Thoracic aorta (tissue), 2 donors: ENCODE measurements at regions not wholly inside any gene's neighbourhood (a gene's known extent, or its start where the extent isn't known, plus 50 kb on each side); places are given as distances from the start of the nearest gene placed in this dataset.

Experiments
- ATAC-seq: fragments of 150-250 bp; one replicate; pipeline ENCODE4 v1.8.0; 2017; ENCODE audit warnings: low read depth; ENCODE audit not compliant: insufficient number of reproducible peaks, low FRiP score
- DNase-seq: peaks from one replicate; pipeline ENCODE4 v3.0.0-alpha.2; 2020; ENCODE audit warnings: low spot score
- H3K27ac ChIP-seq, 2 donors: fragments of 200-600 bp; sonication (generic); 1 replicate in 1 of 2; 2 replicates in 1 of 2; pipeline ENCODE4 v1.5.1; 2016; ENCODE audit warnings: mild to moderate bottlenecking in 2 of 2, moderate library complexity in 2 of 2
- H3K27me3 ChIP-seq: fragments of 200-600 bp; sonication (generic); replicated peaks from 2 replicates; pipeline ENCODE4 v1.6.0; 2016; ENCODE audit warnings: mild to moderate bottlenecking; ENCODE audit not compliant: insufficient read depth
- H3K36me3 ChIP-seq: fragments of 200-600 bp; sonication (generic); one replicate; pipeline ENCODE4 v1.5.1; 2016
- H3K4me1 ChIP-seq, 2 donors: fragments of 200-600 bp; sonication (generic); 1 replicate in 1 of 2; 2 replicates in 1 of 2; pipeline versions ENCODE4 v1.5.1 to v1.6.0; 2016; ENCODE audit warnings: low read depth in 2 of 2, mild to moderate bottlenecking in 1 of 2; ENCODE audit not compliant: control insufficient read depth in 1 of 2
- H3K4me3 ChIP-seq: fragments of 200-600 bp; sonication (generic); 2 replicates; pipeline ENCODE4 v1.5.1; 2016; ENCODE audit warnings: mild to moderate bottlenecking
- H3K9me3 ChIP-seq: fragments of 200-600 bp; sonication (generic); 2 replicates; pipeline ENCODE4 v1.5.1; 2016
- CTCF ChIP-seq: fragments of 200-600 bp; sonication (generic); IDR thresholded peaks from one replicate; pipeline ENCODE4 v1.5.1; 2019; ENCODE audit warnings: antibody characterized with exemption

GRCh38 chr1:34488080-34488708 lies 266.7 kb upstream of the GJB5 start:
- H3K27me3 ChIP-seq, result no peaks in the 10 kb centered on the region
- TF ChIP-seq CTCF, result no peak
- no peaks in the 10 kb centered on the region for H3K36me3 ChIP-seq
- no peak for DNase-seq
- no peaks in the 10 kb centered on the region for H3K4me1 ChIP-seq
- H3K27ac ChIP-seq, result no peak overlapping the region
- H3K9me3 ChIP-seq, result peaks cover 12% of the 10 kb centered on the region
- no peak overlapping the region for H3K4me3 ChIP-seq
- no peak for ATAC-seq

GRCh38 chr1:34500451-34500850 lies 254.4 kb upstream of the GJB5 start:
- Histone ChIP-seq H3K9me3 (no peaks in the 10 kb centered on the region), H3K36me3 (no peaks in the 10 kb centered on the region), H3K4me1 (no peaks in the 10 kb centered on the region), H3K27ac (no peak overlapping the region), H3K27me3 (no peaks in the 10 kb centered on the region), H3K4me3 (no peak overlapping the region)
- DNase-seq (no peak), ATAC-seq (no peak)
- TF ChIP-seq CTCF, result no peak

- Histone ChIP-seq H3K27me3 (no peaks in the 10 kb centered on the region), H3K4me1 (no peaks in the 10 kb centered on the region), H3K36me3 (no peaks in the 10 kb centered on the region), H3K27ac (no peak overlapping the region), H3K4me3 (no peak overlapping the region), H3K9me3 (peaks cover 9% of the 10 kb centered on the region)
- DNase-seq (no peak), ATAC-seq (no peak)
- TF ChIP-seq CTCF, result no peak
These were observed 243.0 kb upstream of the GJB5 start for GRCh38 chr1:34511802-34512201.

- TF ChIP-seq CTCF, result no peak
- no peak for DNase-seq
These were observed 236.6 kb upstream of the GJB5 start for GRCh38 chr1:34518146-34518699.

GRCh38 chr1:34520111-34520510 lies 234.7 kb upstream of the GJB5 start:
- Histone ChIP-seq H3K9me3 (no peaks in the 10 kb centered on the region), H3K4me1 (no peaks in the 10 kb centered on the region), H3K4me3 (no peak overlapping the region), H3K27me3 (no peaks in the 10 kb centered on the region), H3K36me3 (no peaks in the 10 kb centered on the region), H3K27ac (no peak overlapping the region)
- TF ChIP-seq CTCF, result no peak
- ATAC-seq (no peak), DNase-seq (no peak)

More at GRCh38 chr1:34518146-34518699, 236.6 kb upstream of the GJB5 start:
- Histone ChIP-seq H3K9me3 (no peaks in the 10 kb centered on the region), H3K36me3 (no peaks in the 10 kb centered on the region), H3K27me3 (no peaks in the 10 kb centered on the region), H3K27ac (no peak overlapping the region), H3K4me3 (no peak overlapping the region), H3K4me1 (no peaks in the 10 kb centered on the region)
- no peak for ATAC-seq
